PFSK-1 (cell line): ENCODE measurements at regions not wholly inside any gene's neighbourhood (a gene's known extent, or its start where the extent isn't known, plus 50 kb on each side); places are given as distances from the start of the nearest gene placed in this dataset.

Source experiments
- FOXP2 ChIP-seq: optimal IDR thresholded peaks from 2 replicates; pipeline ENCODE3; 2011; ENCODE audit warnings: borderline replicate concordance, control low read depth, inconsistent platforms; ENCODE audit not compliant: insufficient read depth; ENCODE audit errors: extremely low read length, extremely low read depth
- POLR2AphosphoS5 ChIP-seq: IDR thresholded peaks from 2 replicates; pipeline ENCODE4 v1.6.1; 2012; ENCODE audit warnings: low read depth, mild to moderate bottlenecking, control low read depth, low read length, moderate library complexity
- REST ChIP-seq, 2 experiments: IDR thresholded peaks; 2 replicates each; pipeline versions ENCODE4 v1.6.1 to v1.8.0; 2011 to 2012; ENCODE audit warnings: low read depth in 2 of 2, low read length in 2 of 2, control low read depth in 1 of 2, inconsistent platforms in 1 of 2, mild to moderate bottlenecking in 1 of 2, moderate library complexity in 1 of 2; ENCODE audit not compliant: insufficient read depth in 1 of 2
- SIN3A ChIP-seq: IDR thresholded peaks from 2 replicates; pipeline ENCODE4 v1.6.1; 2012; ENCODE audit warnings: mild to moderate bottlenecking, low read length, moderate library complexity, borderline replicate concordance; ENCODE audit not compliant: insufficient read depth
- TAF1 ChIP-seq: IDR thresholded peaks from 2 replicates; pipeline ENCODE4 v1.6.1; 2012; ENCODE audit warnings: low read length, control low read depth, borderline replicate concordance; ENCODE audit not compliant: insufficient read depth

GRCh38 chr18:27616324-27616723, 431.2 kb upstream of the CHST9 start:
- TF ChIP-seq POLR2AphosphoS5 (no peak), SIN3A (no peak), FOXP2 (no peak), TAF1 (no peak), REST (IDR thresholded peaks at IDR 0.05; ENCODE audit: insufficient read depth in 1 of 2, low read depth in 2 of 2, low read length in 2 of 2) (no peak)

- TF ChIP-seq FOXP2 (no peak), REST (IDR thresholded peaks at IDR 0.05; ENCODE audit: insufficient read depth in 1 of 2, low read depth in 2 of 2, low read length in 2 of 2) (no peak), SIN3A (no peak), POLR2AphosphoS5 (no peak), TAF1 (no peak)
These were observed 430.1 kb upstream of the CHST9 start for GRCh38 chr18:27614951-27615844.

GRCh38 chr18:27609221-27609620, 424.1 kb upstream of the CHST9 start:
- TF ChIP-seq POLR2AphosphoS5, result no peak
- no peak for TF ChIP-seq TAF1
- no peak for TF ChIP-seq FOXP2
- no peak for TF ChIP-seq REST (IDR thresholded peaks at IDR 0.05; ENCODE audit: insufficient read depth in 1 of 2, low read depth in 2 of 2, low read length in 2 of 2)
- no peak for TF ChIP-seq SIN3A

GRCh38 chr18:27608742-27609141, 423.6 kb upstream of the CHST9 start:
- no peak for TF ChIP-seq SIN3A
- TF ChIP-seq TAF1, result no peak
- no peak for TF ChIP-seq POLR2AphosphoS5
- TF ChIP-seq FOXP2, result no peak
- TF ChIP-seq REST (IDR thresholded peaks at IDR 0.05; ENCODE audit: insufficient read depth in 1 of 2, low read depth in 2 of 2, low read length in 2 of 2), result no peak
